ENCODE measurements at regions not wholly inside any gene's neighbourhood (a gene's known extent, or its start where the extent isn't known, plus 50 kb on each side); places are given as distances from the start of the nearest gene placed in this dataset.
"Not testable (repeated sequence)": the region's sequence is repeated elsewhere in the genome, so short reads cannot be mapped to it uniquely, and the experiment has no call there.

DNA sequence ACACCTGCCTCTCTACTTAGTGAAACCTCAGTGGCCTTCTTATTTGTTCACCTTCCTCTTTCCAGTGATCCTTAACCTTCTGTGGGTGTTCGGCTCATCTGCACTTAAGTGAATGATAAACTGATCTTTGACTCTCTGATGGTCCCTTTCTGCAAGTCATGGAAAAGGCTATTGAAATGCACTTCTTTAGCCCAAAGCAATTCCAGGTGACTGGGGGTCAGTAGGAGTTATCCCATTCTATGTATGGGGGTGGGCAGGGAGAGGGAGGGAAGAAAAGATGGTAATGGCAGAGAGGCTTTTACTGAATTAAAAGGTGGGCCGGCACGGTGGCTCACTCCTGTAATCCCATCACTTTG lies 170.8 kb downstream of the RGS9 start:
- DNase-seq (ENCODE audit: low read depth in 3 of 3) = no peak

- DNase-seq (ENCODE audit: low read depth in 3 of 3) = no peak
Observed at GRCh38 chr17:65307081-65307960, 170.2 kb downstream of the RGS9 start.

DNA sequence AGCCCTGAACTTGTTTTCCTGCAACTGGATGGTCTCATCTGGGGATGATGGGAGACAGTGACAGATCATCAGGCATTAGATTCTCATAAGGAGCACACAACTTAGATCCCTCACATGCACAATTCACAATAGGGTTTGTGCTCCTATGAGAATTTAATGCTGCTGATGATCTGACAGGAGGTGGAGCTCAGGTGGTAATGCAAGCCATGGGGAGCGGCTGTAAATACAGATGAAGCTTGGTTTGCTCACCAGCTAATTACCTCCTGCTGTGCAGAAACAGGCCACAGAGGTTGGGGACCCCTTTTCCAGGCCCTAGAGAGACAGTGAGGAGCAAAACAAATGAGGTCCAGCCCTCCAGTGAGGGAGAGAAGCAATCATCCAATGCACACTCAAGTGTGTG lies 168.6 kb downstream of the RGS9 start:
- DNase-seq (ENCODE audit: low read depth in 3 of 3) = no peak

DNA sequence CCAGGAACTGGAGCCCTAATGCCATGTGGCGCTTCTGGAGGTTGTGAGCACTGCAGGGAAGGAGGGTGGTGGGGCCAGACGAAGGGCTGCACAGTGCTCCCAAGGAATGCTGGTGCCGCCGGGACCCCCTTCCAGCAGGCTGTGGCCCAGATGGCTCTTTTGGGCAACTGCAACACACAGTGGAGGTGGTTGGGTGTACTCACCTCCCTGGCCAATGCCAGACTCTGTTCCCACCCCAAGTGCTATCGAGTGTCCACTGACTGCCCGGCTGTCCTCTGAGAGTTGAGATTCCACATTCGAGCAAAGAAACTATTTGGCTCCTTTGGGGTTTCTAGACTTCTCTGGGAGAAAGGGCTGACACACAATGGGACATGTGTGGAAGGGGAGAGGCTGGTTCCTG lies 167.9 kb downstream of the RGS9 start:
- no peak for DNase-seq (ENCODE audit: low read depth in 3 of 3)

DNA sequence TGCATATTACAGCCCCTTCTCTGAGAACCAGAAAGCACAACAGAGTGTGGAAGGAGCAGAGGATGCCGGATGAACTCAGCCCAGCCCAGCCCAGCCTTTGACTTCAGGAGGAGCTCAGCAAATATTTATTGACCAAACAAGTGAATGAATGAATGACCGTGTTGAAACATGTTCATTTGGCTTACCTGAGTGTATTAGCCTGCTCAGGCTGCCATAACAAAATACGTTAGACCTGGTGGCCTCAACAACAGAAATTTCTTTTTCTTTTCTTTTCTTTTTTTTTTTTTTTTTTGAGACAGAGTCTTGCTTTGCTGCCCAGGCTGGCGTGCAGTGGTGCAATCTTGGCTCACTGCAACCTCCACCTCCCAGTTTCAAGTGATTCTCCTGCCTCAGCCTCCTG lies 164.7 kb downstream of the RGS9 start:
- not testable (repeated sequence) for DNase-seq (ENCODE audit: low read depth in 3 of 3)

- DNase-seq (ENCODE audit: low read depth in 3 of 3) = no peak
Observed at GRCh38 chr17:65301184-65301583, 164.0 kb downstream of the RGS9 start.

DNA sequence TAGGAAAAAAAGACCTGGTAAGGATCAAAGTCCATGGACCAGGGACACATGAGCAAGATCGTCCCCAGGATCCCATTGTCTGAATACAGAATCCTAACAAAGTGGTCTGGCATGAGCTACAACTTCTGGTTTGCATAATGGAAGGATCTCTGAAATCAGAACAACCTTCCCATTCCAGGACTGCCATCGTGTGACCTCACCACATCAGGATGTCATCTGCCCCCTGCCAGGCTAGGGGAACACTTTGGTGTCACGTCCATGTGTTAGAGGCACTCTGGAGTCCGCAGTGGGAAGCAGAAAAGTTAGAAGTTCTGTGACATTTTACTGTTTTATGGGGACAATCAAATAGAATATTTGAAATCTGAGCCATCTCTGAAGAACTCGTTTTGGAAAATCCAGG lies 160.7 kb downstream of the RGS9 start:
- DNase-seq (ENCODE audit: low read depth in 3 of 3) = no peak

DNA sequence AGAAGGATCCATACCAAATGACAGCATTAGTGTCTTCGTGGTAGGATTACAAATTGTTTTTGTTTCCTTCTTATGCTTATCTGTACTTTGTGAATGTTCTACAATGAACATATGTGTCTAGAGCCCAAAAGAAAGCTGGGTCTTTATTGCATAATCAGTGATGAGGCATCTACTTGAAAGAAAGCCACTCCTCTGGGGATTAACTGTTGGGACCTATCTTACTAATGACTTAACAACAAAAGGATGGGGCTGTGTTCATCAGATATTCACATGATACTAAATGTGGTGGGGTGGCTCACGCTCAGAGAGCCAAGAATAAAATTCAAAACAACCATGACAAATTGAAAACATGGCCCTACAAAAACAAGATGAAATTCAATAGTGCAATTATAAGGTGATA lies 160.2 kb downstream of the RGS9 start:
- DNase-seq (ENCODE audit: low read depth in 3 of 3) = no peak

GRCh38 chr17:65294181-65294719 lies 157.1 kb downstream of the RGS9 start:
- DNase-seq (ENCODE audit: low read depth in 3 of 3) = peak; percentile 31 to 46 (median 36)

GRCh38 chr17:65293584-65294180 lies 156.5 kb downstream of the RGS9 start:
- DNase-seq (ENCODE audit: low read depth in 3 of 3) = no peak

- no peak for DNase-seq (ENCODE audit: low read depth in 3 of 3)
Observed at GRCh38 chr17:65292430-65292829, 155.3 kb downstream of the RGS9 start.

GRCh38 chr17:65291301-65291700 lies 154.1 kb downstream of the RGS9 start:
- DNase-seq (ENCODE audit: low read depth in 3 of 3) = not testable (repeated sequence)

- DNase-seq (ENCODE audit: low read depth in 3 of 3) = no peak
Observed at GRCh38 chr17:65290616-65291015, 153.4 kb downstream of the RGS9 start.

DNA sequence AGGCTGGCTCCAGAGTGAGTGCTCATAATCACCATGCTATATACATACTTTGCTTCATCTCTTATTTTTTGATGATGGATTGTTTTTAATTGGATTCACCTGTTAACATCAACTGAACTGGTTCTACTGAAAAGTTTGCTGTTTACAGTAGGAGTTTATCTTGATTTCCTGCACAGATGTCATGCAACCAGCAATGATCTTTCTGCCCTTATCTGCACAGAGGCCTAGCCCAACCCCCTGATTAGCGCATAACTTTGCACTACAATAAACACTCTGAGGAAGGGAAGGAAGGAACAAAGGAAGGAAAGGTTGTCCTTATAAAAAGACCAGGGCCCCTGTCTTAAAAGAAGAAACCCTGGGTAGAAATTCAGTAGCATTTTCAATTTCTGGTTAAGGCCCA lies 152.9 kb downstream of the RGS9 start:
- no peak for DNase-seq (ENCODE audit: low read depth in 3 of 3)

GRCh38 chr17:65287040-65287439 lies 149.9 kb downstream of the RGS9 start:
- no peak for DNase-seq (ENCODE audit: low read depth in 3 of 3)

- no peak for DNase-seq (ENCODE audit: low read depth in 3 of 3)
Observed at GRCh38 chr17:65283704-65284103, 146.5 kb downstream of the RGS9 start.

- DNase-seq (ENCODE audit: low read depth in 3 of 3) = no peak
Observed at GRCh38 chr17:65279456-65279855, 142.3 kb downstream of the RGS9 start.

GRCh38 chr17:65278820-65279184 lies 141.6 kb downstream of the RGS9 start:
- DNase-seq (ENCODE audit: low read depth in 3 of 3) = no peak

- peak; percentile 3 to 17 (median 8) for DNase-seq (ENCODE audit: low read depth in 3 of 3)
Observed at GRCh38 chr17:65278050-65278819, 141.1 kb downstream of the RGS9 start.

GRCh38 chr17:65277576-65277975 lies 140.4 kb downstream of the RGS9 start:
- no peak for DNase-seq (ENCODE audit: low read depth in 3 of 3)

All from stimulated activated CD4-positive, alpha-beta T cell treated with anti-CD3 and anti-CD28 coated beads, TNF-alpha, amount 100 ng/mL, for 48 hours (primary cell).